Stimulated activated CD4-positive, alpha-beta T cell treated with anti-CD3 and anti-CD28 coated beads, Interleukin-4, amount 100 ng/mL, for 4 hours (primary cell): ENCODE measurements at regions not wholly inside any gene's neighbourhood (a gene's known extent, or its start where the extent isn't known, plus 50 kb on each side); places are given as distances from the start of the nearest gene placed in this dataset.
"Not testable (repeated sequence)": the region's sequence is repeated elsewhere in the genome, so short reads cannot be mapped to it uniquely, and the experiment has no call there.

Experiments
- DNase-seq, 2 experiments: peaks; one replicate each; pipeline ENCODE4 v3.0.0-alpha.2; 2020

GRCh38 chr2:236417150-236417549, 152.5 kb upstream of the ACKR3 start:
- no peak for DNase-seq

- no peak for DNase-seq
Observed at GRCh38 chr2:236430584-236430983, 139.0 kb upstream of the ACKR3 start.

- DNase-seq, result no peak
Observed at GRCh38 chr2:236434593-236434992, 135.0 kb upstream of the ACKR3 start.

GRCh38 chr2:236440110-236440881, 129.3 kb upstream of the ACKR3 start:
- no peak for DNase-seq

- no peak for DNase-seq
Observed at GRCh38 chr2:236444187-236444586, 125.4 kb upstream of the ACKR3 start.

- DNase-seq, result no peak
Observed at GRCh38 chr2:236445678-236446077, 123.9 kb upstream of the ACKR3 start.

GRCh38 chr2:236446521-236446920, 123.1 kb upstream of the ACKR3 start:
- no peak for DNase-seq

GRCh38 chr2:236449167-236449761, 120.4 kb upstream of the ACKR3 start:
- DNase-seq, result no peak

GRCh38 chr2:236452238-236452637, 117.4 kb upstream of the ACKR3 start:
- DNase-seq, result no peak

GRCh38 chr2:236454076-236454475, 115.5 kb upstream of the ACKR3 start:
- DNase-seq, result no peak

- no peak for DNase-seq
Observed at GRCh38 chr2:236459393-236459792, 110.2 kb upstream of the ACKR3 start.

GRCh38 chr2:236464140-236464539, 105.5 kb upstream of the ACKR3 start:
- DNase-seq, result no peak

- no peak for DNase-seq
Observed at GRCh38 chr2:236472720-236473495, 96.7 kb upstream of the ACKR3 start.

GRCh38 chr2:236473691-236474090, 95.9 kb upstream of the ACKR3 start:
- no peak for DNase-seq

GRCh38 chr2:236479814-236480213, 89.8 kb upstream of the ACKR3 start:
- DNase-seq, result no peak

GRCh38 chr2:236483102-236483501, 86.5 kb upstream of the ACKR3 start:
- no peak for DNase-seq

- no peak for DNase-seq
Observed at GRCh38 chr2:236485519-236485918, 84.1 kb upstream of the ACKR3 start.

GRCh38 chr2:236489083-236489482, 80.5 kb upstream of the ACKR3 start:
- DNase-seq, result not testable (repeated sequence)

- no peak for DNase-seq
Observed at GRCh38 chr2:236489895-236490404, 79.7 kb upstream of the ACKR3 start.

GRCh38 chr2:236496340-236496739, 73.3 kb upstream of the ACKR3 start:
- no peak for DNase-seq

- DNase-seq, result no peak
Observed at GRCh38 chr2:236498369-236498768, 71.3 kb upstream of the ACKR3 start.

- no peak for DNase-seq
Observed at GRCh38 chr2:236499691-236500578, 69.7 kb upstream of the ACKR3 start.

GRCh38 chr2:236501026-236501425, 68.6 kb upstream of the ACKR3 start:
- DNase-seq, result no peak
